MCF 10A (cell line): ENCODE measurements at regions not wholly inside any gene's neighbourhood (a gene's known extent, or its start where the extent isn't known, plus 50 kb on each side); places are given as distances from the start of the nearest gene placed in this dataset.

Source experiments
- BruUV-seq: library from RNA; stranded (reverse); fragments of 400-500 nt; replicated peaks from 2 replicates; lab custom pipeline; 2021; lab: Mats Ljungman, UMichigan
- CTCF ChIA-PET: fragments of 300-600 bp; sonication (Branson Sonifier 250); formaldehyde crosslinking; extraction: SDS; loops from one replicate; lab custom pipeline; 2021; ENCODE audit warnings: antibody characterized with exemption, inconsistent platforms; lab: Yijun Ruan, JAX
- POLR2A ChIA-PET: fragments of 300-600, 350-650 bp; sonication (Branson Sonifier 250); formaldehyde crosslinking; extraction: SDS; loops from one replicate; lab custom pipeline; 2020; ENCODE audit warnings: antibody characterized with exemption, inconsistent platforms; lab: Yijun Ruan, JAX
- DNase-seq: peaks from one replicate; pipeline ENCODE4 v3.0.0-alpha.2; 2018; ENCODE audit not compliant: unreplicated experiment
- H3K27ac Mint-ChIP-seq: one replicate; pipeline ENCODE4 v1.8.0; 2022; ENCODE audit warnings: mild to moderate bottlenecking, low read depth, mixed read lengths; ENCODE audit not compliant: unreplicated experiment
- H3K27me3 Mint-ChIP-seq: one replicate; pipeline ENCODE4 v1.8.0; 2022; ENCODE audit warnings: mixed read lengths; ENCODE audit not compliant: insufficient read depth, unreplicated experiment
- H3K36me3 Mint-ChIP-seq: one replicate; pipeline ENCODE4 v1.8.0; 2022; ENCODE audit warnings: mild to moderate bottlenecking, moderate library complexity, mixed read lengths; ENCODE audit not compliant: insufficient read depth, unreplicated experiment
- H3K4me1 Mint-ChIP-seq: one replicate; pipeline ENCODE4 v1.8.0; 2022; ENCODE audit warnings: mixed read lengths; ENCODE audit not compliant: insufficient read depth, unreplicated experiment
- H3K4me3 Mint-ChIP-seq: one replicate; pipeline ENCODE4 v1.8.0; 2022; ENCODE audit warnings: mild to moderate bottlenecking, moderate library complexity, mixed read lengths; ENCODE audit not compliant: unreplicated experiment
- H3K9me3 Mint-ChIP-seq: one replicate; pipeline ENCODE4 v1.8.0; 2022; ENCODE audit warnings: mixed read lengths; ENCODE audit not compliant: unreplicated experiment
- intact Hi-C: fragments of 100-400 bp; cut with micrococcal nuclease; formaldehyde crosslinking; loops from 2 replicates; pipeline ENCODE4 v1.14.1; 2022
- TF ChIP-seq, protein P1 (sequence below): fragments of 200-600 bp; IDR thresholded peaks from one replicate; pipeline ENCODE4 v1.8.0; 2022; ENCODE audit warnings: antibody characterized with exemption, mild to moderate bottlenecking; ENCODE audit not compliant: unreplicated experiment

DNA sequence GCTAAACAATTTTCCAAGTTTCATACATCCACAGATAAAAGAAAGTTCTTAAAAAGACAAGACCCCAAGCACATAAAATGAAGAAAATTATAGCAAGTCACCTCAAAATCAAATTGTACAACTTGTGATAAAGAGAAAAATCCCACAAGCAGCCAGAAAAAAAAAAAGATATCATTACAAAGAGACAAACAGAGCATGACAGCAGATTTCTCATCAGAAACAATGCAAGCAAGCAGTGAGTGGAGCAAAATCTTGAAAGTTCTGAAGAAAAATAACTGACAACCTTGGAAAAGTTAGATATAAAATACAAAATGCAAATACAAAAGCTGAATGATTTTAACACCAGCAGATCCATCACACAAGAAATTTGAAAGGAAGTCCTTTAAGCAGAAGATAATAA, 194.5 kb upstream of the SOX5 start:
- ChIA-PET POLR2A (no interaction called here), CTCF (no interaction called here)
- H3K9me3 Mint-ChIP-seq = peaks cover 10% of the 10 kb centered on the region
- no peaks in the 10 kb centered on the region for H3K27me3 Mint-ChIP-seq
- DNase-seq = no peak
- no peaks in the 10 kb centered on the region for H3K4me1 Mint-ChIP-seq
- H3K27ac Mint-ChIP-seq = no peak overlapping the region
- H3K36me3 Mint-ChIP-seq = no peaks in the 10 kb centered on the region
- H3K4me3 Mint-ChIP-seq = no peak overlapping the region
- TF ChIP-seq, protein P1, sequence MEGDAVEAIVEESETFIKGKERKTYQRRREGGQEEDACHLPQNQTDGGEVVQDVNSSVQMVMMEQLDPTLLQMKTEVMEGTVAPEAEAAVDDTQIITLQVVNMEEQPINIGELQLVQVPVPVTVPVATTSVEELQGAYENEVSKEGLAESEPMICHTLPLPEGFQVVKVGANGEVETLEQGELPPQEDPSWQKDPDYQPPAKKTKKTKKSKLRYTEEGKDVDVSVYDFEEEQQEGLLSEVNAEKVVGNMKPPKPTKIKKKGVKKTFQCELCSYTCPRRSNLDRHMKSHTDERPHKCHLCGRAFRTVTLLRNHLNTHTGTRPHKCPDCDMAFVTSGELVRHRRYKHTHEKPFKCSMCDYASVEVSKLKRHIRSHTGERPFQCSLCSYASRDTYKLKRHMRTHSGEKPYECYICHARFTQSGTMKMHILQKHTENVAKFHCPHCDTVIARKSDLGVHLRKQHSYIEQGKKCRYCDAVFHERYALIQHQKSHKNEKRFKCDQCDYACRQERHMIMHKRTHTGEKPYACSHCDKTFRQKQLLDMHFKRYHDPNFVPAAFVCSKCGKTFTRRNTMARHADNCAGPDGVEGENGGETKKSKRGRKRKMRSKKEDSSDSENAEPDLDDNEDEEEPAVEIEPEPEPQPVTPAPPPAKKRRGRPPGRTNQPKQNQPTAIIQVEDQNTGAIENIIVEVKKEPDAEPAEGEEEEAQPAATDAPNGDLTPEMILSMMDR = no peak
- intact Hi-C loops = no loop called here
- no TSS peak for BruUV-seq

DNA sequence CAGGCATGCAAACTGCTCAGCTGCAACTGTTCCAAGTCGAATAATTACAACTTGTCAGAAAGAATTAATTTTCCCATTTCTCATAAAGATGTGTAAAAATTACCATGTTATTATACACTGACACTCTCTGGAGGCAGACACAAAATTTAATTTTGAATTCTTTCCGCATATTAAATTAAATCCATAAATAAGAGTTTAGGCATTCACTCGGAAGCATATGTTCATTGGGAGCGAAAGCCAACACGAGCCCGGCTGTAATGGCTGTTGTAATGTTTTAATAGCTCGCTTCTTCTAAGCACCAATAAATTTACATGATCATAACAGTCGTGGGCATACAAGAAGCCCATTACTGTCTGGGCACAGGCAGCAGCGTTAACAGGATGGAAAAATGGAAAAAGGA, 189.6 kb upstream of the SOX5 start:
- POLR2A ChIA-PET = no interaction called here
- no TSS peak for BruUV-seq
- TF ChIP-seq, protein P1 = no peak
- Mint-ChIP-seq H3K27ac (no peak overlapping the region), H3K4me1 (no peaks in the 10 kb centered on the region), H3K4me3 (no peak overlapping the region), H3K36me3 (no peaks in the 10 kb centered on the region), H3K27me3 (peaks cover 11% of the 10 kb centered on the region), H3K9me3 (peaks cover 8% of the 10 kb centered on the region)
- no peak for DNase-seq
- CTCF ChIA-PET = no interaction called here
- intact Hi-C loops = no loop called here

DNA sequence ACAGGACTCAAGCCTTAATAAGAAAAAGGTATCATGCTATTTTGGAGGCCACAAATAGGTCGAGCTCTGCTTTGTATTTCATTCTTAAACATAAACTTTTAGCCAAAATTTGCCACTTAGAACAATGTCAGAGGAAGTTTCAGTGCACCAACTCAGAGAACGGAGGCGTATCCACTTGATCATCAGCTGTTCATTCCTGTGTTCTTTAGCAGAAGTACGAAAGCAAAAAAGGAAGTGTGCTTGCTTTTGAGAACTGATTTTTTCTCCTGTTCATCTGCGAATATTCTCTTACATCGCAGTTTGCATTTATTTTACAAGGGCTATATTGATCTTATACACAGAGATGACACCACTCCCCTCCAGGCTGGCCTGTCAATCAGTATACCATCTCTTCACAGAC, 188.6 kb upstream of the SOX5 start:
- Mint-ChIP-seq H3K4me3 (no peak overlapping the region), H3K4me1 (no peaks in the 10 kb centered on the region), H3K9me3 (no peaks in the 10 kb centered on the region), H3K36me3 (no peaks in the 10 kb centered on the region), H3K27me3 (peaks cover 11% of the 10 kb centered on the region), H3K27ac (no peak overlapping the region)
- POLR2A ChIA-PET = no interaction called here
- no peak for DNase-seq
- intact Hi-C loops = no loop called here
- CTCF ChIA-PET = no interaction called here
- TF ChIP-seq, protein P1 = no peak
- no TSS peak for BruUV-seq

DNA sequence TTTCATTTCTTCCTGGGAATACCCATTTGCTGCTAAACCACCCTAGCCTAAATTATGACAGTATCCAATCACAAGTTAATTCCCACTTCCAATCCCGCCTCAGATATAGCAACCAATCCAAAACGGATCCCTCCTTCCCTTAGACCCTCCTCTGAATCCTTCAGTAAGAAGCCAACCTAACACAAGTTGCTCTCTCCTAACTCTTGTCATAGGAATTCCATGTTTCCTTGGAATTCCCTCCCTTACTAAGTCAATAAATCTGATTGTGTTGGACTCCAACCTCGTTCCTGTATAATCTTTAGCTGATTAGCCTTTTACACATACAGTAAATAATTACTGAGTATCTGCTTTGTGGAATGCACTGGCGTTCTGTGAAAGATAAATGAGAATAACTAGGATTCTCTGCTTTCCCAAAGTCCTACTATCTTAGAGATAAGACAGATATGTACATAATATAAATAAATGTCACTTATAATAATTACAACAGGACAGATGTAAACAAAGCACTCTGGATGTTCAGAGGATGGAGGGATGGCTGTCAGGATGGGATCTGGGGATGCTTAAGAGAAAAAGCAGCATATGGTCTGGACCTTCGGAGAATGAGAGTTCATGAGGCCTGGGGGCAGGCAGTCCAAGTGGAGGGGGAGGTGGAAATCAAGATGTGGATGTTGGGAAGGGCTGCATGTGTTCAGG, 185.8 kb upstream of the SOX5 start:
- peaks cover 11% of the 10 kb centered on the region for H3K27me3 Mint-ChIP-seq
- no peaks in the 10 kb centered on the region for H3K36me3 Mint-ChIP-seq
- TF ChIP-seq, protein P1 = no peak
- H3K4me1 Mint-ChIP-seq = no peaks in the 10 kb centered on the region
- intact Hi-C loops = no loop called here
- ChIA-PET POLR2A (no interaction called here), CTCF (no interaction called here)
- no TSS peak for BruUV-seq
- no peak for DNase-seq
- no peak overlapping the region for H3K4me3 Mint-ChIP-seq
- no peak overlapping the region for H3K27ac Mint-ChIP-seq
- no peaks in the 10 kb centered on the region for H3K9me3 Mint-ChIP-seq
